ENCODE measurements at regions not wholly inside any gene's neighbourhood (a gene's known extent, or its start where the extent isn't known, plus 50 kb on each side); places are given as distances from the start of the nearest gene placed in this dataset.

GRCh38 chr9:89837934-89838310 lies 233.1 kb downstream of the GADD45G start:
- no TSS peak for BruUV-seq (replicated peaks)
- CTCF ChIA-PET, result no interaction called here
- ATAC-seq, result no peak

More at GRCh38 chr9:89837934-89838310, 233.1 kb downstream of the GADD45G start:
- Histone ChIP-seq H3K9ac (ENCODE audit: low read length) (no peak overlapping the region), H3K27me3 (ENCODE audit: insufficient read depth, low read length) (peaks cover 18% of the 10 kb centered on the region), H3K79me2 (ENCODE audit: insufficient read depth, low read length) (no peaks in the 10 kb centered on the region), H3K36me3 (ENCODE audit: control insufficient read depth in 1 of 2, insufficient read depth in 2 of 2, low read length in 2 of 2) (no peaks in the 10 kb centered on the region), H3K27ac (ENCODE audit: low read depth, low read length) (no peak overlapping the region), H4K20me1 (ENCODE audit: insufficient read depth) (no peaks in the 10 kb centered on the region), H3K4me3 (replicated peaks in 1 of 2; ENCODE audit: low read depth in 1 of 2, low read length in 2 of 2) (no peak overlapping the region), H3K9me3 (ENCODE audit: control insufficient read depth in 1 of 2, insufficient read depth in 1 of 2, low read depth in 1 of 2, low read length in 2 of 2) (no peaks in the 10 kb centered on the region), H3K4me1 (ENCODE audit: control insufficient read depth in 1 of 2, insufficient read depth in 2 of 2, low read length in 2 of 2) (no peaks in the 10 kb centered on the region), H3K9me2 (ENCODE audit: insufficient read depth) (no peaks in the 10 kb centered on the region), H2AFZ (ENCODE audit: low read depth, low read length, poor library complexity, severe bottlenecking) (no peak overlapping the region), H3K4me2 (ENCODE audit: low read length) (no peak overlapping the region)
- TF ChIP-seq POLR2A (IDR thresholded peaks at IDR 0.05; ENCODE audit: borderline replicate concordance, extremely low read depth, insufficient read depth, insufficient read length) (no peak), CEBPB (IDR thresholded peaks at IDR 0.05; ENCODE audit: low read depth) (no peak), EZH2phosphoT487 (IDR thresholded peaks at IDR 0.05; ENCODE audit: borderline replicate concordance) (no peak), SP1 (IDR thresholded peaks at IDR 0.05; ENCODE audit: low read depth) (no peak), CBX3 (IDR thresholded peaks at IDR 0.05; ENCODE audit: low read depth) (no peak), ZBTB33 (IDR thresholded peaks at IDR 0.05; ENCODE audit: extremely low read depth, insufficient replicate concordance, low read length) (no peak), JUND (IDR thresholded peaks at IDR 0.05) (no peak), EGR1 (IDR thresholded peaks at IDR 0.05; ENCODE audit: low read depth) (no peak), MAX (IDR thresholded peaks at IDR 0.05) (no peak)
- TF ChIP-seq, protein P1, sequence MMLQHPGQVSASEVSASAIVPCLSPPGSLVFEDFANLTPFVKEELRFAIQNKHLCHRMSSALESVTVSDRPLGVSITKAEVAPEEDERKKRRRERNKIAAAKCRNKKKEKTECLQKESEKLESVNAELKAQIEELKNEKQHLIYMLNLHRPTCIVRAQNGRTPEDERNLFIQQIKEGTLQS (IDR thresholded peaks at IDR 0.05), result no peak
- ChIA-PET RAD21 (ENCODE audit: low non-redundant PET in 1 of 2, low total read pairs in 2 of 2, uncharacterized antibody in 2 of 2, unreplicated experiment in 2 of 2) (no interaction called here), POLR2A (no interaction called here)
- intact Hi-C loops (cut with micrococcal nuclease), result no loop called here
- no peak for DNase-seq (ENCODE audit: low read depth, low spot score)
